ENCODE measurements at regions not wholly inside any gene's neighbourhood (a gene's known extent, or its start where the extent isn't known, plus 50 kb on each side); places are given as distances from the start of the nearest gene placed in this dataset.
"Not testable (repeated sequence)": the region's sequence is repeated elsewhere in the genome, so short reads cannot be mapped to it uniquely, and the experiment has no call there.

- DNase-seq (ENCODE audit: low read depth): no peak
- TF ChIP-seq POLR2A (IDR thresholded peaks at IDR 0.05; ENCODE audit: extremely low read depth, insufficient read length) (no peak), CTCF (IDR thresholded peaks at IDR 0.05; ENCODE audit: low read depth, low read length) (no peak), MYC (IDR thresholded peaks at IDR 0.05; ENCODE audit: low read depth, low read length) (no peak), MAX (IDR thresholded peaks at IDR 0.05; ENCODE audit: low read depth, low read length) (no peak)
- H3K4me3 ChIP-seq (ENCODE audit: low read depth, low read length): no peak overlapping the region
These were observed 424.6 kb upstream of the CDH9 start for GRCh38 chr5:27462936-27463335.

- no peak for DNase-seq (ENCODE audit: low read depth)
- TF ChIP-seq MAX (IDR thresholded peaks at IDR 0.05; ENCODE audit: low read depth, low read length): no peak
- TF ChIP-seq POLR2A (IDR thresholded peaks at IDR 0.05; ENCODE audit: extremely low read depth, insufficient read length): no peak
- no peak for TF ChIP-seq MYC (IDR thresholded peaks at IDR 0.05; ENCODE audit: low read depth, low read length)
- TF ChIP-seq CTCF (IDR thresholded peaks at IDR 0.05; ENCODE audit: low read depth, low read length): no peak
- H3K4me3 ChIP-seq (ENCODE audit: low read depth, low read length): no peak overlapping the region
These were observed 419.9 kb upstream of the CDH9 start for GRCh38 chr5:27458287-27458686.

GRCh38 chr5:27451377-27451776, 413.0 kb upstream of the CDH9 start:
- no peak overlapping the region for H3K4me3 ChIP-seq (ENCODE audit: low read depth, low read length)
- TF ChIP-seq MYC (IDR thresholded peaks at IDR 0.05; ENCODE audit: low read depth, low read length): no peak
- TF ChIP-seq POLR2A (IDR thresholded peaks at IDR 0.05; ENCODE audit: extremely low read depth, insufficient read length): no peak
- TF ChIP-seq CTCF (IDR thresholded peaks at IDR 0.05; ENCODE audit: low read depth, low read length): no peak
- no peak for TF ChIP-seq MAX (IDR thresholded peaks at IDR 0.05; ENCODE audit: low read depth, low read length)

GRCh38 chr5:27450607-27451006, 412.2 kb upstream of the CDH9 start:
- no peak overlapping the region for H3K4me3 ChIP-seq (ENCODE audit: low read depth, low read length)
- TF ChIP-seq MAX (IDR thresholded peaks at IDR 0.05; ENCODE audit: low read depth, low read length) (no peak), MYC (IDR thresholded peaks at IDR 0.05; ENCODE audit: low read depth, low read length) (no peak), CTCF (IDR thresholded peaks at IDR 0.05; ENCODE audit: low read depth, low read length) (no peak), POLR2A (IDR thresholded peaks at IDR 0.05; ENCODE audit: extremely low read depth, insufficient read length) (no peak)
- DNase-seq (ENCODE audit: low read depth): no peak

More at GRCh38 chr5:27451377-27451776, 413.0 kb upstream of the CDH9 start:
- DNase-seq (ENCODE audit: low read depth): no peak

GRCh38 chr5:27439383-27439782, 401.0 kb upstream of the CDH9 start:
- DNase-seq (ENCODE audit: low read depth); H3K4me3 ChIP-seq (ENCODE audit: low read depth, low read length): not testable (repeated sequence)

- TF ChIP-seq MAX (IDR thresholded peaks at IDR 0.05; ENCODE audit: low read depth, low read length): no peak
- no peak for TF ChIP-seq MYC (IDR thresholded peaks at IDR 0.05; ENCODE audit: low read depth, low read length)
- no peak for TF ChIP-seq CTCF (IDR thresholded peaks at IDR 0.05; ENCODE audit: low read depth, low read length)
- TF ChIP-seq POLR2A (IDR thresholded peaks at IDR 0.05; ENCODE audit: extremely low read depth, insufficient read length): no peak
- H3K4me3 ChIP-seq (ENCODE audit: low read depth, low read length): no peak overlapping the region
- DNase-seq (ENCODE audit: low read depth): no peak
These were observed 399.3 kb upstream of the CDH9 start for GRCh38 chr5:27437594-27438200.
